CD4-positive, alpha-beta T cell (primary cell): ENCODE measurements at regions not wholly inside any gene's neighbourhood (a gene's known extent, or its start where the extent isn't known, plus 50 kb on each side); places are given as distances from the start of the nearest gene placed in this dataset.

Source experiments
- ATAC-seq: fragments of 200-7000 bp; cut with Tn5 transposase; one replicate; pipeline ENCODE4 v1.10.0; 2022; ENCODE audit warnings: mild to moderate bottlenecking; ENCODE audit not compliant: poor library complexity
- CTCF ChIA-PET: fragments of 350-600 bp; sonication (Branson Sonifier 250); formaldehyde crosslinking; loops from one replicate; lab custom pipeline; 2021; ENCODE audit warnings: antibody characterized with exemption, inconsistent platforms; lab: Charles Lee
- POLR2A ChIA-PET: fragments of 350-600 bp; sonication (Branson Sonifier 250); formaldehyde crosslinking; loops from one replicate; lab custom pipeline; 2021; ENCODE audit warnings: antibody characterized with exemption, inconsistent platforms; lab: Charles Lee
- DNase-seq, 14 experiments: peaks; one replicate each; pipeline ENCODE4 v3.0.0-alpha.2; 2013 to 2020; ENCODE audit warnings: mixed read lengths in 2 of 14
- H3K27ac ChIP-seq, 2 donors: one replicate each; pipeline versions ENCODE4 v1.5.1 to v1.7.0; 2013; ENCODE audit warnings: low read length in 2 of 2, low read depth in 1 of 2, mild to moderate bottlenecking in 1 of 2
- H3K27me3 ChIP-seq, 2 experiments: 1 replicate in 1 of 2; 2 replicates in 1 of 2; pipeline versions ENCODE4 v1.6.1 to v1.7.0; 2013; ENCODE audit warnings: low read length in 2 of 2, control low read depth in 1 of 2, mild to moderate bottlenecking in 1 of 2, moderate library complexity in 1 of 2; ENCODE audit not compliant: insufficient read depth in 2 of 2, control insufficient read depth in 1 of 2
- H3K36me3 ChIP-seq: one replicate; pipeline ENCODE4 v1.6.1; 2013; ENCODE audit warnings: low read length, control low read depth; ENCODE audit not compliant: insufficient read depth
- H3K4me1 ChIP-seq: one replicate; pipeline ENCODE4 v1.6.1; 2013; ENCODE audit warnings: low read length, control low read depth; ENCODE audit not compliant: insufficient read depth
- H3K4me3 ChIP-seq: one replicate; pipeline ENCODE4 v1.5.1; 2013; ENCODE audit warnings: mild to moderate bottlenecking, low read length, moderate library complexity
- H3K9me3 ChIP-seq, 2 experiments: 1 replicate in 1 of 2; 2 replicates in 1 of 2; pipeline versions ENCODE4 v1.6.1 to v1.7.0; 2013; ENCODE audit warnings: low read length in 2 of 2, mild to moderate bottlenecking in 2 of 2, control low read depth in 1 of 2, moderate library complexity in 1 of 2; ENCODE audit not compliant: control insufficient read depth in 1 of 2, insufficient read depth in 1 of 2
- H3K27ac Mint-ChIP-seq: one replicate; pipeline ENCODE4 v1.8.0; 2020; ENCODE audit warnings: mixed read lengths
- H3K27me3 Mint-ChIP-seq: one replicate; pipeline ENCODE4 v1.8.0; 2021; ENCODE audit warnings: mixed read lengths
- H3K36me3 Mint-ChIP-seq: one replicate; pipeline ENCODE4 v1.8.0; 2021; ENCODE audit warnings: low read depth, mixed read lengths
- H3K4me1 Mint-ChIP-seq: one replicate; pipeline ENCODE4 v1.8.0; 2021; ENCODE audit warnings: low read depth, mixed read lengths
- H3K4me3 Mint-ChIP-seq: one replicate; pipeline ENCODE4 v1.8.0; 2020; ENCODE audit warnings: mild to moderate bottlenecking, mixed read lengths
- H3K9me3 Mint-ChIP-seq: one replicate; pipeline ENCODE4 v1.8.0; 2020; ENCODE audit warnings: mixed read lengths
- intact Hi-C, 2 experiments: fragments of 100-400 bp; cut with DNase I in 1 of 2; cut with micrococcal nuclease in 1 of 2; formaldehyde crosslinking; loops; one replicate each; pipeline versions ENCODE4 v1.15.1 to v1.9.0; 2023 to 2025; cut with DNase I, micrococcal nuclease
- TF ChIP-seq, protein P1 (sequence below): fragments of 200-600 bp; IDR thresholded peaks from one replicate; pipeline ENCODE4 v1.8.0; 2022; ENCODE audit warnings: antibody characterized with exemption, mild to moderate bottlenecking

DNA sequence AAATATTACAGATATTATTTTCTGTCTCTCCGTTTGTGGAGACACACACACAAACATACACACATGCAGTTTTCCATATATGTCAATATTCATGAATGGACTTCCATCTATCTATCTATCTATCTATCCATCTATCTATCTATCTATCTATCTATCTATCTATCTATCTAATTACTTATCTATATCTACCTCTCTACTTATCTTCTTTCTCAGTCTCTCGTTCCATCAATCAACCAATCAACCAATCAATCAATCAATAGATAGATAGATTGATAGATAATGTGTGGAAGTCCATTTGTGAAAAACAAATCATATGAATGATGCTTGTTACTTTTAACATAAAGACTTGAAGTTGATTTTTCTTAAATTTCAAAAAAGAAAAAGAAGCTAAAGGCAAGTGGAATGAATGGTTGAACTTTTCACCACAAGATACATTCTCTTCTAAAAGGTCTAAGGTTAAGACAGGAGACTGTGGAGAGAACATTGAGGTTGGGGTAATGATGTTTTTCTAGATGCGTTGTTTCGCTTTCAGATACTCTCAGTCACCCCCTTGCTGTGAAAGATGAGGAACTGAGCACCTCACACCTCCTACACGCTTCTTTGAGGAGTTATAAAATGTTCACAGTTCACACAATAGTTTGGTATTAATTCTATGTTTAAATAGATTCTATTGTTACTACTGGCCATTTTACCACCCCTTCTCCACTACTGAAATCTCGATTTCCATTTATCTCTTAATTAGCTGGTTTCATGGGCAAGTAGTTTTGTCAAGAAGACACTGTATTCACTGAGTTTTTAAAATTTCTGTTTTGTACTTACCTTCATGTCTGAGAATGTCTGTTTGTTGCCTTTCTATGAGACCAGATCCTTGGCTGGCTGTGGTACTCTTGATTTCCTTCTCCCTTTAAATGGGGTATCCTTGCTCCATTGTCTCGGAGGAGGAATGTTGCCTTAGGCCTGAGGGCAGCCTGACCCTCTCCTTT, 114.1 kb downstream of the EMX2 start:
- Histone ChIP-seq H3K27me3 (no peaks in the 10 kb centered on the region), H3K9me3 (no peaks in the 10 kb centered on the region), H3K36me3 (no peaks in the 10 kb centered on the region), H3K4me1 (no peaks in the 10 kb centered on the region), H3K27ac (no peak overlapping the region), H3K4me3 (no peak overlapping the region)
- intact Hi-C loops: no loop called here
- Mint-ChIP-seq H3K4me1 (no peaks in the 10 kb centered on the region), H3K27ac (no peak overlapping the region), H3K27me3 (peaks cover 6% of the 10 kb centered on the region), H3K9me3 (peaks cover 6% of the 10 kb centered on the region), H3K4me3 (no peak overlapping the region), H3K36me3 (no peaks in the 10 kb centered on the region)
- TF ChIP-seq, protein P1, sequence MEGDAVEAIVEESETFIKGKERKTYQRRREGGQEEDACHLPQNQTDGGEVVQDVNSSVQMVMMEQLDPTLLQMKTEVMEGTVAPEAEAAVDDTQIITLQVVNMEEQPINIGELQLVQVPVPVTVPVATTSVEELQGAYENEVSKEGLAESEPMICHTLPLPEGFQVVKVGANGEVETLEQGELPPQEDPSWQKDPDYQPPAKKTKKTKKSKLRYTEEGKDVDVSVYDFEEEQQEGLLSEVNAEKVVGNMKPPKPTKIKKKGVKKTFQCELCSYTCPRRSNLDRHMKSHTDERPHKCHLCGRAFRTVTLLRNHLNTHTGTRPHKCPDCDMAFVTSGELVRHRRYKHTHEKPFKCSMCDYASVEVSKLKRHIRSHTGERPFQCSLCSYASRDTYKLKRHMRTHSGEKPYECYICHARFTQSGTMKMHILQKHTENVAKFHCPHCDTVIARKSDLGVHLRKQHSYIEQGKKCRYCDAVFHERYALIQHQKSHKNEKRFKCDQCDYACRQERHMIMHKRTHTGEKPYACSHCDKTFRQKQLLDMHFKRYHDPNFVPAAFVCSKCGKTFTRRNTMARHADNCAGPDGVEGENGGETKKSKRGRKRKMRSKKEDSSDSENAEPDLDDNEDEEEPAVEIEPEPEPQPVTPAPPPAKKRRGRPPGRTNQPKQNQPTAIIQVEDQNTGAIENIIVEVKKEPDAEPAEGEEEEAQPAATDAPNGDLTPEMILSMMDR: no peak
- DNase-seq (peak in 1 of 14 experiments; percentile 22), ATAC-seq (no peak)
- ChIA-PET CTCF (no interaction called here), POLR2A (no interaction called here)

DNA sequence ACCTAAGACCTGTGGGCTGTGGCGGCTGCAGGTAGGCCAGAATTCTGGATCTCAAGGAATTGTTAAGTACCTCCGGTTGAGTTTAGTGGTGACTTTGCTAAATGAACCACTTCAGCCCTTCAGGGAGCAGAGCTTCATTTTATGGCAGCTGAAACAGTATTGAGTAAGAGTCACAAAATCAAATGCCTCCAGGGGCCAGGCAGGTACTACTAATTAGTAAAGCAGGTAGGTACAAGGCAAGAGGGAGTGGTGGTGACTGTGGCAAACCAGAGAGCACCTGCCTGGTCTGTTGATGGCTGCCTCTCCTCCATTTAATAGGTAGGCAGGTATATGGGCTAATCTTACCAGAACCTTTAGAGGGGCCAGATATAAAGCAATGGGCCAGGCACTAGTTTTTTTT, 118.8 kb downstream of the EMX2 start:
- Mint-ChIP-seq H3K27me3 (peaks cover 6% of the 10 kb centered on the region), H3K27ac (no peak overlapping the region), H3K36me3 (no peaks in the 10 kb centered on the region), H3K4me3 (no peak overlapping the region), H3K9me3 (peaks cover 2% of the 10 kb centered on the region), H3K4me1 (no peaks in the 10 kb centered on the region)
- TF ChIP-seq, protein P1: no peak
- no peak for DNase-seq
- Histone ChIP-seq H3K27me3 (no peaks in the 10 kb centered on the region), H3K4me3 (no peak overlapping the region), H3K27ac (no peak overlapping the region), H3K36me3 (no peaks in the 10 kb centered on the region), H3K9me3 (no peaks in the 10 kb centered on the region), H3K4me1 (no peaks in the 10 kb centered on the region)
- ATAC-seq: no peak
- ChIA-PET CTCF (no interaction called here), POLR2A (no interaction called here)
- intact Hi-C loops: no loop called here

DNA sequence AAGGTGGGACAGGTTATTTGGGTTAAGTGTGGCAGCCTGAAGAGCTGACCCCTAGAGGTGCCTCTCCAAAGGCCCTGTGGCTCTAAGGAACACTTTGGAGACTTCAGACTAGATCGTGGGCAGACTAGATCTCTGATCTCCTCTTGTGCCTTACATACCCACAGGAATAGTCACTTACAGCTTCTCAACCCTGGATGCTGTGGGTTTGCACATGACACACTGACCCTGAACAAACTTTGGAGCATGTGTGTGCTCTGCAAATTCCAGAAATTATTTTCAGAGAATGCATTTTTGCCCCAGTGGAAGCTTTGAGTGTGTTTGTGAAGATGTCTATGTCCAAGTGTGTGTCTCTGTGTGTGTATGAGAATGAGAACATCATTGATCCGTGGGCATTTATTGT, 119.6 kb downstream of the EMX2 start:
- Histone ChIP-seq H3K27ac (no peak overlapping the region), H3K27me3 (peaks cover 0 to 3% of the 10 kb centered on the region in 2 experiments), H3K9me3 (no peaks in the 10 kb centered on the region), H3K4me1 (no peaks in the 10 kb centered on the region), H3K36me3 (no peaks in the 10 kb centered on the region), H3K4me3 (no peak overlapping the region)
- intact Hi-C loops: no loop called here
- ATAC-seq: no peak
- TF ChIP-seq, protein P1: no peak
- Mint-ChIP-seq H3K9me3 (no peaks in the 10 kb centered on the region), H3K27ac (no peak overlapping the region), H3K36me3 (no peaks in the 10 kb centered on the region), H3K4me1 (no peaks in the 10 kb centered on the region), H3K27me3 (peaks cover 6% of the 10 kb centered on the region), H3K4me3 (no peak overlapping the region)
- ChIA-PET POLR2A (no interaction called here), CTCF (no interaction called here)
- DNase-seq: no peak
